ENCODE measurements at regions not wholly inside any gene's neighbourhood (a gene's known extent, or its start where the extent isn't known, plus 50 kb on each side); places are given as distances from the start of the nearest gene placed in this dataset.

DNA sequence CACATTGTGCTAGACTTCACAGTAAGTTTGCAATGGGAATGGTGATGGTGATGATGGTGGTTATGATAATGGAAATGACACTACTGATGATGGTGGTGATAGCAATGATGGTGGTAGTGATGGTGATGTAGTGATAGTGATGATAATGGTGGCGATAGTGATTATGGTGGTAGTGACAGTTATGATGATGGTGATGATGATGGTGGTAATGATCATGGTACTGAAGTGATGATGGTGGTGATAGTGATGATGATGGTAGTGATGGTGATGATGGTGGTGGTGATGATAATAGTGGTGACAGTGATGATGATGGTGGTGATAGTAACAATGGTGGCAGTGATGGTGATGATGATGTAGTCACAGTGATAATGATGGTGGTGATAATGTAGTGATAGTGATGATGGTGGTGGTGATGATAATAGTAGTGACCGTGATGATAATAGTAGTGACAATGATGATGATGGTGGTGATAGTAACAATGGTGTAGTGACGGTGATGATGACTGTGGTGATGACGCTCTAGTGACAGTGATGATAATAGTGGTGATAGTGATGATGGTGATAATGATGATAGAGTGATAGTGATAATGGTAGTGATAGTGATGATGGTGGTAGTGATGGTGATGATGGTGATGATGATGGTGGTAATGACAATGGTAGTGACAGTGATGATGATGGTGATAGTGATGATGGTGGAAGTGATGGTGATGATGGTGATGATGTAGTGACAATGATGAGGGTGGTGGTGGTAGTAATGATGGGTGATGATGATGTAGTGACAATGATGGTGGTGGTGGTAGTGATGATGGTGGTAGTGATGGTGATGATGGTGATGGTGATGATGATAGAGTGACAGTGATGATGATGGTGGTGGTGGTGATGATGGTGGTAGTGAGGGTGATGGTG is 222.9 kb upstream of the PWP1 start (continued):
- peak; percentile 5; the same call in 1 of the 2 replicates for TF ChIP-seq MNT (IDR thresholded peaks at IDR 0.05)

DNA sequence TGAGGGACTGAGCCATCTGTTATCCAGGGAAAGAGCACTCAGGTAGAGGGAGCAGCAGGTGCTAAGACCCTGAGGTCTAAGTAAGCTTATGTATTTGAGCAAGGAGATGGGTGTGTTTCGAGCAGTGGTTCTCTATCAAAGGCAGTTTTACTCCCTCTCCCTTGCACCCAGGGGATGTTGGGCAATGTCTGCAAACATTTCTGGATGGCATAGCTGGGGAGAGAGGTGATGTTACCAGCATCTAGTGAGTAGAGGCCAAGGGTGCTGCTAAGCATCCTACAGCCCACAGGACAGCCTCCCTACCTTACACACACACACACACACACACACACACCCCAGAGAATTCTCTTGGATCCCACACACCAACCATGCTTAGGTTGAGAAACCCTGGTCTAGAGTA is 221.0 kb upstream of the PWP1 start:
- DNase-seq (ENCODE audit: low spot score) (no peak), FAIRE-seq (no peak), ATAC-seq (no peak)
- no peak overlapping the region for H3K9ac ChIP-seq (ENCODE audit: insufficient read depth, low read depth, low read length)
- TF ChIP-seq CEBPB (IDR thresholded peaks at IDR 0.05; ENCODE audit: borderline replicate concordance, low read depth, low read length) (peak; percentile 37; the same call in 1 of the 2 replicates), ZNF503 (CRISPR knock-in tag; IDR thresholded peaks at IDR 0.05) (no peak), ZNF780A (CRISPR knock-in tag; IDR thresholded peaks at IDR 0.05) (no peak), WIZ (CRISPR knock-in tag; IDR thresholded peaks at IDR 0.05) (no peak)
- TF ChIP-seq, protein P1, sequence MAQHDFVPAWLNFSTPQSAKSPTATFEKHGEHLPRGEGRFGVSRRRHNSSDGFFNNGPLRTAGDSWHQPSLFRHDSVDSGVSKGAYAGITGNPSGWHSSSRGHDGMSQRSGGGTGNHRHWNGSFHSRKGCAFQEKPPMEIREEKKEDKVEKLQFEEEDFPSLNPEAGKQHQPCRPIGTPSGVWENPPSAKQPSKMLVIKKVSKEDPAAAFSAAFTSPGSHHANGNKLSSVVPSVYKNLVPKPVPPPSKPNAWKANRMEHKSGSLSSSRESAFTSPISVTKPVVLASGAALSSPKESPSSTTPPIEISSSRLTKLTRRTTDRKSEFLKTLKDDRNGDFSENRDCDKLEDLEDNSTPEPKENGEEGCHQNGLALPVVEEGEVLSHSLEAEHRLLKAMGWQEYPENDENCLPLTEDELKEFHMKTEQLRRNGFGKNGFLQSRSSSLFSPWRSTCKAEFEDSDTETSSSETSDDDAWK (CRISPR knock-in tag; IDR thresholded peaks at IDR 0.05), result no peak
- in situ Hi-C loops (cut with HindIII; ENCODE audit: extremely low pct_ligation_motif_present, low pct_unique_long_range_greater_than_20kb), result no loop called here
- no peaks in the 10 kb centered on the region for H3K79me2 ChIP-seq (ENCODE audit: insufficient read depth, low read length)
- CTCF ChIA-PET (ENCODE audit: low intra/inter-chr PET ratio, low total read pairs), result no interaction called here
- no CpG with 5 or more reads among the region's 1 CpG for WGBS (ENCODE audit: low lambda C conversion rate)
- H3K4me2 ChIP-seq (ENCODE audit: low read depth, low read length), result no peak overlapping the region
- 0 out of 2 replicates have a peak, but pooled peaks cover 5% of the 10 kb centered on the region for H4K20me1 ChIP-seq (ENCODE audit: insufficient read depth, low read length)
- H3K27me3 ChIP-seq (ENCODE audit: control insufficient read depth in 1 of 2, insufficient read depth in 2 of 2, low read length in 2 of 2), result no peaks in the 10 kb centered on the region
- no peak overlapping the region for H3K4me3 ChIP-seq (replicated peaks in 1 of 3; ENCODE audit: insufficient read depth in 1 of 3, low read depth in 2 of 3, low read length in 3 of 3)
- intact Hi-C loops (cut with micrococcal nuclease; ENCODE audit: unreplicated experiment), result no loop called here
- H2AFZ ChIP-seq (ENCODE audit: low read length), result no peak overlapping the region
- H3K36me3 ChIP-seq (replicated peaks in 1 of 2; ENCODE audit: control insufficient read depth in 1 of 2, insufficient read depth in 2 of 2, low read length in 2 of 2), result no peaks in the 10 kb centered on the region
- no TSS peak for BruUV-seq (replicated peaks)
- POLR2A ChIA-PET, result no interaction called here
- no peaks in the 10 kb centered on the region for H3K9me3 ChIP-seq (ENCODE audit: low read length)
- no peak overlapping the region for H3K27ac ChIP-seq (ENCODE audit: extremely low read length, insufficient read depth, low read length)
- H3K4me1 ChIP-seq (ENCODE audit: insufficient read depth, low read length), result peaks cover 15% of the 10 kb centered on the region
